Esophagus muscularis mucosa (tissue), 4 donors: ENCODE measurements at regions not wholly inside any gene's neighbourhood (a gene's known extent, or its start where the extent isn't known, plus 50 kb on each side); places are given as distances from the start of the nearest gene placed in this dataset.

Source experiments
- DNase-seq: peaks from one replicate; pipeline ENCODE4 v3.0.0-alpha.2; 2017; ENCODE audit errors: extremely low spot score
- H3K27ac ChIP-seq, 4 donors: fragments of 200-600 bp; sonication (generic); replicated peaks in 1 of 4; 1 replicate in 3 of 4; 2 replicates in 1 of 4; pipeline ENCODE4 v1.5.1; 2016 to 2019; ENCODE audit warnings: mild to moderate bottlenecking in 1 of 4
- H3K27me3 ChIP-seq, 4 donors: fragments of 200-600 bp; sonication (generic); one replicate each; pipeline versions ENCODE4 v1.5.1 to v1.6.0; 2016 to 2019
- H3K36me3 ChIP-seq, 4 donors: fragments of 200-600 bp; sonication (generic); one replicate each; pipeline ENCODE4 v1.5.1; 2016 to 2019
- H3K4me1 ChIP-seq, 4 donors: fragments of 200-600 bp; sonication (generic); one replicate each; pipeline ENCODE4 v1.5.1; 2016 to 2019
- H3K4me3 ChIP-seq, 4 donors: fragments of 200-600 bp; sonication (generic); 1 replicate in 2 of 4; 2 replicates in 2 of 4; pipeline ENCODE4 v1.5.1; 2016 to 2019; ENCODE audit warnings: mild to moderate bottlenecking in 4 of 4, moderate library complexity in 1 of 4
- H3K9me3 ChIP-seq, 4 donors: fragments of 200-600 bp; sonication (generic); 1 replicate in 3 of 4; 2 replicates in 1 of 4; pipeline ENCODE4 v1.5.1; 2016 to 2019
- CTCF ChIP-seq, 3 experiments: fragments of 200-600 bp in 2 of 3; fragments of 450-650 bp in 1 of 3; sonication (generic) in 2 of 3; IDR thresholded peaks; one replicate each; pipeline ENCODE4 v1.5.1; 2017 to 2019; ENCODE audit warnings: antibody characterized with exemption in 3 of 3, mild to moderate bottlenecking in 2 of 3, moderate library complexity in 1 of 3
- EP300 ChIP-seq: sonication (generic); formaldehyde crosslinking; IDR thresholded peaks from one replicate; pipeline ENCODE4 v1.6.1; 2017; ENCODE audit warnings: antibody characterized with exemption
- POLR2A ChIP-seq: fragments of 450-650 bp; IDR thresholded peaks from one replicate; pipeline ENCODE4 v1.6.1; 2017; ENCODE audit warnings: antibody characterized with exemption, moderate library complexity, mild to moderate bottlenecking, low read depth
- POLR2AphosphoS5 ChIP-seq, 2 donors: sonication (generic); formaldehyde crosslinking; IDR thresholded peaks; one replicate each; pipeline ENCODE4 v1.6.1; 2017; ENCODE audit warnings: antibody characterized with exemption in 2 of 2
- WGBS: methylation state at CpG from one replicate; pipeline ENCODE4 v1.1.5; 2018; 5-methylcytosine and 5-hydroxymethylcytosine counted together
- intact Hi-C: fragments of 100-400 bp; cut with DNase I; formaldehyde crosslinking; loops from one replicate; pipeline ENCODE4 v1.15.1; 2023

GRCh38 chr6:144547409-144547808 lies 262.3 kb downstream of the UTRN start:
- Histone ChIP-seq H3K9me3 (no peaks in the 10 kb centered on the region), H3K27ac (no peak overlapping the region), H3K4me1 (peaks cover 0 to 6% (median 0%) of the 10 kb centered on the region in 4 donors), H3K27me3 (no peaks in the 10 kb centered on the region), H3K4me3 (no peak overlapping the region), H3K36me3 (peaks cover 8 to 91% (median 45%) of the 10 kb centered on the region in 4 donors)
- TF ChIP-seq POLR2AphosphoS5 (IDR thresholded peaks at IDR 0.05): no peak
- TF ChIP-seq CTCF (IDR thresholded peaks at IDR 0.05): no peak
- no peak for TF ChIP-seq POLR2A
- no peak for TF ChIP-seq EP300
- no peak for DNase-seq
- WGBS: 71% methylated on average over 1 of the region's 1 CpG
- intact Hi-C loops: no loop called here

GRCh38 chr6:144548536-144548935 lies 263.4 kb downstream of the UTRN start:
- no peak overlapping the region for H3K27ac ChIP-seq
- H3K27me3 ChIP-seq: no peaks in the 10 kb centered on the region
- intact Hi-C loops: no loop called here
- DNase-seq: no peak
- peaks cover 0 to 6% (median 0%) of the 10 kb centered on the region in 4 donors for H3K4me1 ChIP-seq
- 48% methylated on average over 9 of the region's 9 CpGs for WGBS
- peaks cover 6 to 90% (median 44%) of the 10 kb centered on the region in 4 donors for H3K36me3 ChIP-seq
- H3K9me3 ChIP-seq: no peaks in the 10 kb centered on the region
- no peak for TF ChIP-seq EP300
- peak; percentile 22 to 40 (median 28) for TF ChIP-seq CTCF (IDR thresholded peaks at IDR 0.05)
- H3K4me3 ChIP-seq: peak overlapping the region in 2 of 4 donors; percentile 11 to 29

- TF ChIP-seq EP300 (no peak), POLR2AphosphoS5 (IDR thresholded peaks at IDR 0.05) (no peak), POLR2A (no peak), CTCF (IDR thresholded peaks at IDR 0.05) (no peak)
- Histone ChIP-seq H3K27ac (no peak overlapping the region), H3K4me3 (no peak overlapping the region), H3K27me3 (no peaks in the 10 kb centered on the region), H3K9me3 (no peaks in the 10 kb centered on the region), H3K4me1 (peaks cover 0 to 6% (median 0%) of the 10 kb centered on the region in 4 donors), H3K36me3 (peaks cover 0 to 85% (median 44%) of the 10 kb centered on the region in 4 donors)
- intact Hi-C loops: no loop called here
- DNase-seq: no peak
- WGBS: 87% methylated on average over 5 of the region's 5 CpGs
These were observed 265.0 kb downstream of the UTRN start for GRCh38 chr6:144549837-144550747.

GRCh38 chr6:144551339-144551738 lies 266.2 kb downstream of the UTRN start:
- H3K27me3 ChIP-seq: no peaks in the 10 kb centered on the region
- 90% methylated on average over 1 of the region's 1 CpG for WGBS
- H3K4me1 ChIP-seq: peaks cover 0 to 6% (median 0%) of the 10 kb centered on the region in 4 donors
- H3K36me3 ChIP-seq: peaks cover 0 to 85% (median 45%) of the 10 kb centered on the region in 4 donors
- no peak overlapping the region for H3K27ac ChIP-seq
- no peak for TF ChIP-seq POLR2AphosphoS5 (IDR thresholded peaks at IDR 0.05)
- TF ChIP-seq POLR2A: no peak
- no peak for TF ChIP-seq CTCF (IDR thresholded peaks at IDR 0.05)
- no peak for TF ChIP-seq EP300
- intact Hi-C loops: no loop called here
- H3K4me3 ChIP-seq: no peak overlapping the region
- DNase-seq: no peak
- no peaks in the 10 kb centered on the region for H3K9me3 ChIP-seq
